Lower lobe of right lung (tissue), 2 donors: ENCODE measurements at regions not wholly inside any gene's neighbourhood (a gene's known extent, or its start where the extent isn't known, plus 50 kb on each side); places are given as distances from the start of the nearest gene placed in this dataset.

Experiments
- ATAC-seq, 2 donors: fragments of 200-7000 bp; cut with Tn5 transposase; one replicate each; pipeline ENCODE4 v1.9.1; 2020 to 2022; ENCODE audit warnings: mild to moderate bottlenecking in 2 of 2, moderate library complexity in 2 of 2
- DNase-seq: peaks from one replicate; pipeline ENCODE4 v3.0.0-alpha.2; 2020
- H3K27ac ChIP-seq: fragments of 200-600 bp; one replicate; pipeline ENCODE4 v1.8.0; 2022
- H3K27me3 ChIP-seq: fragments of 200-600 bp; one replicate; pipeline ENCODE4 v1.8.0; 2022; ENCODE audit warnings: low read depth
- H3K36me3 ChIP-seq: fragments of 200-600 bp; one replicate; pipeline ENCODE4 v1.8.0; 2022; ENCODE audit warnings: mild to moderate bottlenecking
- H3K4me1 ChIP-seq: fragments of 200-600 bp; one replicate; pipeline ENCODE4 v1.8.0; 2022
- H3K4me3 ChIP-seq: fragments of 200-600 bp; one replicate; pipeline ENCODE4 v1.8.0; 2022; ENCODE audit warnings: mild to moderate bottlenecking
- H3K9me3 ChIP-seq: fragments of 200-600 bp; one replicate; pipeline ENCODE4 v1.8.0; 2022
- CTCF ChIP-seq: fragments of 200-600 bp; IDR thresholded peaks from one replicate; pipeline ENCODE4 v1.8.0; 2022; ENCODE audit warnings: antibody characterized with exemption, mild to moderate bottlenecking
- intact Hi-C: fragments of 100-400 bp; cut with DNase I; formaldehyde crosslinking; loops from one replicate; pipeline ENCODE4 v1.11.0; 2022
- donor health status: DM: no; HTN: yes; CAD: no; lungs with severe emphysema.

GRCh38 chr15:31822463-31822862 lies 207.9 kb upstream of the CHRNA7 start:
- Histone ChIP-seq H3K4me1 (no peaks in the 10 kb centered on the region), H3K4me3 (no peak overlapping the region), H3K36me3 (no peaks in the 10 kb centered on the region), H3K9me3 (no peaks in the 10 kb centered on the region), H3K27ac (no peak overlapping the region), H3K27me3 (no peaks in the 10 kb centered on the region)
- intact Hi-C loops, result no loop called here
- ATAC-seq, result no peak
- TF ChIP-seq CTCF, result no peak
- no peak for DNase-seq

GRCh38 chr15:31824024-31824423 lies 206.3 kb upstream of the CHRNA7 start:
- intact Hi-C loops, result no loop called here
- no peaks in the 10 kb centered on the region for H3K4me1 ChIP-seq
- no peak overlapping the region for H3K4me3 ChIP-seq
- H3K9me3 ChIP-seq, result no peaks in the 10 kb centered on the region
- no peaks in the 10 kb centered on the region for H3K27me3 ChIP-seq
- TF ChIP-seq CTCF, result no peak
- DNase-seq, result no peak
- no peak overlapping the region for H3K27ac ChIP-seq
- no peaks in the 10 kb centered on the region for H3K36me3 ChIP-seq
- ATAC-seq, result no peak

- H3K4me1 ChIP-seq, result no peaks in the 10 kb centered on the region
- no peak for TF ChIP-seq CTCF
- DNase-seq (no peak), ATAC-seq (no peak)
- H3K4me3 ChIP-seq, result no peak overlapping the region
- H3K9me3 ChIP-seq, result no peaks in the 10 kb centered on the region
- intact Hi-C loops, result no loop called here
- H3K27me3 ChIP-seq, result no peaks in the 10 kb centered on the region
- H3K36me3 ChIP-seq, result no peaks in the 10 kb centered on the region
- H3K27ac ChIP-seq, result no peak overlapping the region
Measured at GRCh38 chr15:31828594-31828993, 201.7 kb upstream of the CHRNA7 start.

GRCh38 chr15:31830591-31830990 lies 199.7 kb upstream of the CHRNA7 start:
- H3K9me3 ChIP-seq, result no peaks in the 10 kb centered on the region
- intact Hi-C loops, result no loop called here
- TF ChIP-seq CTCF, result no peak
- H3K27me3 ChIP-seq, result no peaks in the 10 kb centered on the region
- H3K27ac ChIP-seq, result no peak overlapping the region
- no peak overlapping the region for H3K4me3 ChIP-seq
- ATAC-seq, result no peak
- H3K4me1 ChIP-seq, result no peaks in the 10 kb centered on the region
- no peak for DNase-seq
- no peaks in the 10 kb centered on the region for H3K36me3 ChIP-seq

GRCh38 chr15:31831596-31831995 lies 198.7 kb upstream of the CHRNA7 start:
- no peak overlapping the region for H3K27ac ChIP-seq

More at GRCh38 chr15:31831596-31831995, 198.7 kb upstream of the CHRNA7 start:
- H3K4me1 ChIP-seq, result no peaks in the 10 kb centered on the region
- intact Hi-C loops, result no loop called here
- no peaks in the 10 kb centered on the region for H3K9me3 ChIP-seq
- TF ChIP-seq CTCF, result no peak
- DNase-seq, result no peak
- ATAC-seq, result no peak
- no peaks in the 10 kb centered on the region for H3K36me3 ChIP-seq
- H3K4me3 ChIP-seq, result no peak overlapping the region
- H3K27me3 ChIP-seq, result no peaks in the 10 kb centered on the region
